ENCODE measurements at regions not wholly inside any gene's neighbourhood (a gene's known extent, or its start where the extent isn't known, plus 50 kb on each side); places are given as distances from the start of the nearest gene placed in this dataset.
"Not testable (repeated sequence)": the region's sequence is repeated elsewhere in the genome, so short reads cannot be mapped to it uniquely, and the experiment has no call there.

- DNase-seq (ENCODE audit: low read depth), result no peak
These were observed 71.5 kb upstream of the DAAM1 start for GRCh38 chr14:59116984-59117415.

GRCh38 chr14:59117754-59118528, 70.5 kb upstream of the DAAM1 start:
- no peak for DNase-seq (ENCODE audit: low read depth)

GRCh38 chr14:59120921-59121320, 67.5 kb upstream of the DAAM1 start:
- no peak for DNase-seq (ENCODE audit: low read depth)

- DNase-seq (ENCODE audit: low read depth), result no peak
These were observed 64.9 kb upstream of the DAAM1 start for GRCh38 chr14:59123531-59123930.

- DNase-seq (ENCODE audit: low read depth), result no peak
These were observed 64.5 kb upstream of the DAAM1 start for GRCh38 chr14:59123975-59124374.

- no peak for DNase-seq (ENCODE audit: low read depth)
These were observed 63.3 kb upstream of the DAAM1 start for GRCh38 chr14:59125156-59125555.

- no peak for DNase-seq (ENCODE audit: low read depth)
These were observed 61.6 kb upstream of the DAAM1 start for GRCh38 chr14:59126714-59127436.

GRCh38 chr14:59127437-59127732, 61.1 kb upstream of the DAAM1 start:
- DNase-seq (ENCODE audit: low read depth), result no peak

GRCh38 chr14:59130462-59130861, 58.0 kb upstream of the DAAM1 start:
- no peak for DNase-seq (ENCODE audit: low read depth)

- DNase-seq (ENCODE audit: low read depth), result no peak
These were observed 56.3 kb upstream of the DAAM1 start for GRCh38 chr14:59131938-59132795.

GRCh38 chr14:59132796-59133494, 55.5 kb upstream of the DAAM1 start:
- DNase-seq (ENCODE audit: low read depth), result no peak

- DNase-seq (ENCODE audit: low read depth), result no peak
These were observed 54.8 kb upstream of the DAAM1 start for GRCh38 chr14:59133709-59134108.

GRCh38 chr14:59134307-59134706, 54.2 kb upstream of the DAAM1 start:
- no peak for DNase-seq (ENCODE audit: low read depth)

- DNase-seq (ENCODE audit: low read depth), result no peak
These were observed 51.2 kb upstream of the DAAM1 start for GRCh38 chr14:59137256-59137655.

- DNase-seq (ENCODE audit: low read depth), result not testable (repeated sequence)
These were observed 49.9 kb upstream of the DAAM1 start for GRCh38 chr14:59138576-59138975.
